K562 (cell line): ENCODE measurements at regions not wholly inside any gene's neighbourhood (a gene's known extent, or its start where the extent isn't known, plus 50 kb on each side); places are given as distances from the start of the nearest gene placed in this dataset.

Source experiments
- ATAC-seq: fragments of 200-7000 bp; cut with Tn5 transposase; 3 replicates; pipeline ENCODE4 v1.9.1; 2020; ENCODE audit warnings: moderate library complexity
- BruUV-seq: library from RNA; stranded (reverse); fragments of 400-500 nt; replicated peaks from 2 replicates; lab custom pipeline; 2021; lab: Mats Ljungman, UMichigan
- CTCF ChIA-PET: fragments of 300-600 bp; formaldehyde crosslinking; extraction: SDS; loops from one replicate; lab custom pipeline; 2021; ENCODE audit warnings: low intra/inter-chr PET ratio; lab: Yijun Ruan, JAX
- POLR2A ChIA-PET: fragments of 300-600, 350-650 bp; sonication (Branson Sonifier 250); formaldehyde crosslinking; extraction: SDS; loops from one replicate; lab custom pipeline; 2021; ENCODE audit warnings: antibody characterized with exemption, inconsistent platforms; lab: Yijun Ruan, JAX
- DNase-seq, 4 experiments: peaks; one replicate each; pipeline versions ENCODE4 v3.0.0 to v3.0.0-alpha.2; 2011 to 2018; ENCODE audit warnings: low spot score in 3 of 4, mixed read lengths in 3 of 4; ENCODE audit errors: extremely low read depth in 1 of 4
- FAIRE-seq: peaks from 2 replicates; lab custom pipeline; 2011; peaks lifted over from hg19 to GRCh38; lab: Jason Lieb, UNC
- H2AFZ ChIP-seq: 2 replicates; pipeline ENCODE4 v1.6.0; 2011; ENCODE audit warnings: low read depth, low read length, control low read depth, inconsistent platforms
- H3K27ac ChIP-seq: fragments of 200-600 bp; 3 replicates; pipeline ENCODE4 v1.8.0; 2011; ENCODE audit warnings: low read depth, mild to moderate bottlenecking, control low read depth, inconsistent platforms, low read length, moderate library complexity, mixed read lengths; ENCODE audit errors: extremely low read depth
- H3K27me3 ChIP-seq, 2 experiments: fragments of 300-600 bp in 1 of 2; 2 replicates in 1 of 2; 3 replicates in 1 of 2; pipeline versions ENCODE4 v1.6.0 to v1.8.0; 2011; ENCODE audit warnings: inconsistent platforms in 2 of 2, low read length in 2 of 2, mild to moderate bottlenecking in 1 of 2, mixed read lengths in 1 of 2, moderate library complexity in 1 of 2; ENCODE audit not compliant: control insufficient read depth in 2 of 2, insufficient read depth in 2 of 2
- H3K36me3 ChIP-seq: fragments of 300-600 bp; 3 replicates; pipeline ENCODE4 v1.8.0; 2011; ENCODE audit warnings: mild to moderate bottlenecking, low read length, inconsistent platforms; ENCODE audit not compliant: control insufficient read depth, insufficient read depth
- H3K4me1 ChIP-seq, 2 experiments: fragments of 200-600 bp in 1 of 2; replicated peaks in 1 of 2; 2 replicates in 1 of 2; 3 replicates in 1 of 2; pipeline versions ENCODE4 v1.5.1 to v1.8.0; 2011; ENCODE audit warnings: inconsistent platforms in 2 of 2, low read length in 2 of 2, mild to moderate bottlenecking in 1 of 2, mixed read lengths in 1 of 2, moderate library complexity in 1 of 2; ENCODE audit not compliant: control insufficient read depth in 2 of 2, insufficient read depth in 2 of 2
- H3K4me2 ChIP-seq: 2 replicates; pipeline ENCODE4 v1.6.1; 2011; ENCODE audit warnings: low read length, control low read depth, inconsistent platforms, mixed read lengths; ENCODE audit not compliant: insufficient read depth
- H3K4me3 ChIP-seq: fragments of 200-600 bp; sonication (generic), shearing (Covaris generic); 2 replicates; pipeline ENCODE4 v1.5.1; 2016; ENCODE audit warnings: control low read depth, inconsistent platforms
- H3K79me2 ChIP-seq: fragments of 200-600 bp; 3 replicates; pipeline ENCODE4 v1.8.0; 2011; ENCODE audit warnings: low read length, inconsistent platforms; ENCODE audit not compliant: control insufficient read depth, insufficient read depth
- H3K9ac ChIP-seq, 2 experiments: 2 replicates each; pipeline versions ENCODE4 v1.6.0 to v1.6.1; 2011; ENCODE audit warnings: low read depth in 2 of 2, low read length in 2 of 2, control low read depth in 1 of 2, inconsistent platforms in 1 of 2, mild to moderate bottlenecking in 1 of 2, mixed read lengths in 1 of 2; ENCODE audit not compliant: insufficient read depth in 1 of 2
- H3K9me1 ChIP-seq: one replicate; pipeline ENCODE4 v1.6.0; 2011; ENCODE audit warnings: inconsistent platforms, mild to moderate bottlenecking, low read length, moderate library complexity; ENCODE audit not compliant: control insufficient read depth, insufficient read depth
- H3K9me3 ChIP-seq: replicated peaks from 2 replicates; pipeline ENCODE4 v1.5.1; 2011; ENCODE audit warnings: low read depth, low read length, inconsistent platforms; ENCODE audit not compliant: control insufficient read depth, insufficient read depth
- H4K20me1 ChIP-seq: replicated peaks from 2 replicates; pipeline ENCODE4 v1.6.1; 2011; ENCODE audit warnings: low read length, inconsistent platforms, mixed read lengths; ENCODE audit not compliant: control insufficient read depth, insufficient read depth
- ATF4 ChIP-seq: fragments of 450-650 bp; formaldehyde crosslinking; IDR thresholded peaks from 2 replicates; pipeline ENCODE4 v1.4.0; 2022; ENCODE audit warnings: mild to moderate bottlenecking, moderate library complexity
- CBX1 ChIP-seq: sonication (generic); IDR thresholded peaks from 2 replicates; pipeline ENCODE4 v1.6.1; 2016; ENCODE audit warnings: antibody characterized with exemption, low read depth, mild to moderate bottlenecking
- CBX5 ChIP-seq: IDR thresholded peaks from 2 replicates; pipeline ENCODE4 v1.6.1; 2014; ENCODE audit warnings: low read depth, borderline replicate concordance
- DDX20 ChIP-seq: fragments of 450-650 bp; IDR thresholded peaks from 2 replicates; pipeline ENCODE4 v1.6.1; 2016; ENCODE audit warnings: missing genetic modification characterization, low read depth, mild to moderate bottlenecking, missing compliant biosample characterization, moderate library complexity
- DPF2 ChIP-seq: fragments of 450-650 bp; IDR thresholded peaks from 2 replicates; pipeline ENCODE4 v1.6.1; 2016
- EWSR1 ChIP-seq: fragments of 450-650 bp; IDR thresholded peaks from 2 replicates; pipeline ENCODE4 v1.6.1; 2018; ENCODE audit warnings: borderline replicate concordance, mild to moderate bottlenecking, low read depth, moderate library complexity; ENCODE audit not compliant: partially characterized antibody
- GATA2 ChIP-seq: sonication (generic); formaldehyde crosslinking; IDR thresholded peaks from 2 replicates; pipeline ENCODE4 v1.4.0; 2020; ENCODE audit warnings: mild to moderate bottlenecking, missing genetic modification reagents
- KLF16 ChIP-seq: IDR thresholded peaks from 2 replicates; pipeline ENCODE4 v1.6.1; 2016; ENCODE audit warnings: antibody characterized with exemption
- KLF6 ChIP-seq: fragments of 250-450 bp; sonication (Bioruptor Pico); IDR thresholded peaks from 2 replicates; pipeline ENCODE4 v1.4.0; 2020; ENCODE audit warnings: mild to moderate bottlenecking, moderate library complexity, borderline replicate concordance
- NFYB ChIP-seq: IDR thresholded peaks from 2 replicates; pipeline ENCODE4 v1.6.1; 2011; ENCODE audit warnings: mild to moderate bottlenecking, moderate library complexity; ENCODE audit not compliant: insufficient read length; ENCODE audit errors: extremely low read depth
- POLR2AphosphoS5 ChIP-seq: IDR thresholded peaks from 2 replicates; pipeline ENCODE4 v1.6.1; 2011; ENCODE audit warnings: mild to moderate bottlenecking, low read depth, low read length, moderate library complexity; ENCODE audit not compliant: control insufficient read depth, insufficient read depth
- PTTG1 ChIP-seq: fragments of 450-650 bp; IDR thresholded peaks from 2 replicates; pipeline ENCODE4 v1.6.1; 2016; ENCODE audit warnings: low read depth, mild to moderate bottlenecking, missing genetic modification characterization, missing compliant biosample characterization
- ZBTB8A ChIP-seq: fragments of 450-650 bp; IDR thresholded peaks from 2 replicates; pipeline ENCODE4 v1.6.1; 2018; ENCODE audit warnings: mild to moderate bottlenecking, moderate library complexity; ENCODE audit not compliant: partially characterized antibody
- ZKSCAN8 ChIP-seq: fragments of 200-800 bp; sonication (Bioruptor generic); IDR thresholded peaks from 2 replicates; pipeline ENCODE4 v1.6.1; 2016; ENCODE audit warnings: missing genetic modification characterization, missing compliant biosample characterization
- ZNF12 ChIP-seq: sonication (generic); formaldehyde crosslinking; IDR thresholded peaks from 2 replicates; pipeline ENCODE4 v1.4.0; 2020; ENCODE audit warnings: mild to moderate bottlenecking, missing genetic modification reagents
- ZNF3 ChIP-seq: fragments of 250-450 bp; sonication (Bioruptor Pico); IDR thresholded peaks from 2 replicates; pipeline ENCODE4 v1.5.0; 2021; ENCODE audit warnings: mild to moderate bottlenecking, moderate library complexity
- WGBS: fragments of 100-300 bp; shearing (Covaris generic); methylation state at CpG from one replicate; pipeline ENCODE4 v1.1.6; 2016; ENCODE audit warnings: low coverage, mixed read lengths; ENCODE audit not compliant: insufficient coverage; ENCODE audit errors: missing lambda C conversion rate; 5-methylcytosine and 5-hydroxymethylcytosine counted together
- in situ Hi-C: fragments of 300-500 bp; cut with MboI; formaldehyde crosslinking; loops from 4 replicates; pipeline ENCODE4 v1.15.0; 2018; ENCODE audit warnings: inconsistent platforms, mixed read lengths
- intact Hi-C: fragments of 100-400 bp; cut with micrococcal nuclease; formaldehyde crosslinking; loops from 2 replicates; pipeline ENCODE4 v1.14.2; 2022

- Histone ChIP-seq H3K27me3 (peaks cover 0 to 14% of the 10 kb centered on the region in 2 experiments; a peak in 2 of 5 replicates), H4K20me1 (no peaks in the 10 kb centered on the region), H3K9me1 (no peaks in the 10 kb centered on the region), H3K27ac (no peak overlapping the region), H3K79me2 (no peaks in the 10 kb centered on the region), H3K4me3 (no peak overlapping the region), H3K4me1 (peaks cover 0 to 3% of the 10 kb centered on the region in 2 experiments; a peak in 2 of 5 replicates), H3K9me3 (no peaks in the 10 kb centered on the region), H2AFZ (no peak overlapping the region), H3K36me3 (no peaks in the 10 kb centered on the region)
- WGBS = 0% methylated on average over 6 of the region's 6 CpGs
- no TSS peak for BruUV-seq
- in situ Hi-C loops (loop anchor here (10.0 kb wide), 1 partner anchor 569 kb away; no protein-coding TSS in a partner anchor), intact Hi-C loops (no loop called here)
- ATAC-seq = no peak
- no peak for FAIRE-seq
- no peak for DNase-seq
- TF ChIP-seq GATA2 (no peak), POLR2AphosphoS5 (no peak), ZNF12 (no peak), ZBTB8A (no peak), KLF16 (no peak), CBX1 (no peak), ZKSCAN8 (CRISPR knock-in tag) (no peak), EWSR1 (no peak), DDX20 (no peak), ZNF3 (CRISPR knock-in tag) (no peak), KLF6 (CRISPR knock-in tag) (no peak), NFYB (no peak), PTTG1 (tag) (no peak), CBX5 (no peak), ATF4 (CRISPR knock-in tag) (no peak), DPF2 (no peak)
- TF ChIP-seq, all 486 proteins: peak for 0
- ChIA-PET CTCF (no interaction called here), POLR2A (no interaction called here)
- H3K4me2 ChIP-seq = no peak overlapping the region
- no peak overlapping the region for H3K9ac ChIP-seq
These were observed 356.3 kb downstream of the VRK1 start for GRCh38 chr14:97153527-97153926.
